Retinal pigment epithelial cell (primary cell): ENCODE measurements at regions not wholly inside any gene's neighbourhood (a gene's known extent, or its start where the extent isn't known, plus 50 kb on each side); places are given as distances from the start of the nearest gene placed in this dataset.

ENCODE experiments used
- DNase-seq: peaks from one replicate; pipeline ENCODE4 v3.0.0-alpha.2; 2010; ENCODE audit warnings: low read depth
- H3K4me3 ChIP-seq: 2 replicates; pipeline ENCODE4 v1.5.1; 2011; ENCODE audit warnings: mild to moderate bottlenecking, low read length, control low read depth, moderate library complexity
- CTCF ChIP-seq: conservative IDR thresholded peaks from 2 replicates; pipeline ENCODE4 v1.5.1; 2011; ENCODE audit warnings: low read depth, low read length, control low read depth, inconsistent platforms

GRCh38 chr11:71201936-71202597, 50.3 kb downstream of the SHANK2 start:
- H3K4me3 ChIP-seq: no peak overlapping the region
- no peak for TF ChIP-seq CTCF
- DNase-seq: no peak

GRCh38 chr11:71201231-71201630, 51.1 kb downstream of the SHANK2 start:
- H3K4me3 ChIP-seq: no peak overlapping the region
- TF ChIP-seq CTCF: no peak
- no peak for DNase-seq

- TF ChIP-seq CTCF: no peak
- no peak for DNase-seq
- no peak overlapping the region for H3K4me3 ChIP-seq
Observed at GRCh38 chr11:71200761-71201160, 51.6 kb downstream of the SHANK2 start.

- no peak for DNase-seq
- no peak overlapping the region for H3K4me3 ChIP-seq
- no peak for TF ChIP-seq CTCF
Observed at GRCh38 chr11:71200172-71200716, 52.1 kb downstream of the SHANK2 start.

GRCh38 chr11:71199226-71199820, 53.1 kb downstream of the SHANK2 start:
- H3K4me3 ChIP-seq: no peak overlapping the region
- no peak for DNase-seq
- TF ChIP-seq CTCF: no peak

- H3K4me3 ChIP-seq: no peak overlapping the region
- no peak for DNase-seq
- TF ChIP-seq CTCF: no peak
Observed at GRCh38 chr11:71198823-71199165, 53.6 kb downstream of the SHANK2 start.

- no peak for DNase-seq
- no peak for TF ChIP-seq CTCF
- no peak overlapping the region for H3K4me3 ChIP-seq
Observed at GRCh38 chr11:71198141-71198822, 54.1 kb downstream of the SHANK2 start.
